Astrocyte of the cerebellum (primary cell): ENCODE measurements at regions not wholly inside any gene's neighbourhood (a gene's known extent, or its start where the extent isn't known, plus 50 kb on each side); places are given as distances from the start of the nearest gene placed in this dataset.

Experiments used
- DNase-seq: peaks from one replicate; pipeline ENCODE4 v3.0.0-alpha.2; 2011; ENCODE audit warnings: low read depth
- H3K4me3 ChIP-seq: 2 replicates; pipeline ENCODE4 v1.5.1; 2011; ENCODE audit warnings: mild to moderate bottlenecking, low read depth, low read length, moderate library complexity
- CTCF ChIP-seq: IDR thresholded peaks from 2 replicates; pipeline ENCODE4 v1.5.1; 2012; ENCODE audit warnings: low read length, low read depth, moderate library complexity, mild to moderate bottlenecking; ENCODE audit errors: missing control alignments
- in situ Hi-C: cut with HindIII; loops from 2 replicates; pipeline ENCODE4 v1.10.0; 2017; ENCODE audit warnings: low sequenced_read_pairs

GRCh38 chr10:131549116-131549515 is 237.6 kb upstream of the TCERG1L start:
- in situ Hi-C loops, result no loop called here
- DNase-seq, result no peak
- no peak for TF ChIP-seq CTCF

GRCh38 chr10:131553121-131553520 is 241.6 kb upstream of the TCERG1L start:
- in situ Hi-C loops, result no loop called here
- no peak overlapping the region for H3K4me3 ChIP-seq
- no peak for TF ChIP-seq CTCF
- DNase-seq, result no peak

More at GRCh38 chr10:131549116-131549515, 237.6 kb upstream of the TCERG1L start:
- H3K4me3 ChIP-seq, result no peak overlapping the region

GRCh38 chr10:131553581-131553980 is 242.1 kb upstream of the TCERG1L start:
- TF ChIP-seq CTCF, result no peak
- no peak for DNase-seq
- in situ Hi-C loops, result no loop called here
- H3K4me3 ChIP-seq, result no peak overlapping the region

GRCh38 chr10:131554821-131555220 is 243.3 kb upstream of the TCERG1L start:
- in situ Hi-C loops, result no loop called here
- no peak overlapping the region for H3K4me3 ChIP-seq
- no peak for DNase-seq
- no peak for TF ChIP-seq CTCF

- in situ Hi-C loops, result no loop called here
- TF ChIP-seq CTCF, result no peak
- no peak overlapping the region for H3K4me3 ChIP-seq
- no peak for DNase-seq
Measured at GRCh38 chr10:131555406-131555805, 243.9 kb upstream of the TCERG1L start.

GRCh38 chr10:131556061-131556896 is 244.8 kb upstream of the TCERG1L start:
- in situ Hi-C loops, result no loop called here
- no peak overlapping the region for H3K4me3 ChIP-seq
- TF ChIP-seq CTCF, result no peak
- DNase-seq, result no peak
